DND-41 (cell line): ENCODE measurements at regions not wholly inside any gene's neighbourhood (a gene's known extent, or its start where the extent isn't known, plus 50 kb on each side); places are given as distances from the start of the nearest gene placed in this dataset.

Source experiments
- ATAC-seq: fragments of 200-7000 bp; cut with Tn5 transposase; 3 replicates; pipeline ENCODE4 v1.9.1; 2021; ENCODE audit warnings: low read depth; ENCODE audit not compliant: insufficient read depth
- DNase-seq: peaks from one replicate; pipeline ENCODE4 v3.0.0-alpha.2; 2020
- H2AFZ ChIP-seq: 2 replicates; pipeline ENCODE4 v1.6.0; 2012; ENCODE audit warnings: low read depth, low read length
- H3K27ac ChIP-seq: 2 replicates; pipeline ENCODE4 v1.5.1; 2012; ENCODE audit warnings: low read length, inconsistent platforms
- H3K27me3 ChIP-seq: fragments of 200-600 bp; sonication (generic); 2 replicates; pipeline ENCODE4 v1.6.0; 2012; ENCODE audit warnings: low read length, mild to moderate bottlenecking, inconsistent platforms; ENCODE audit not compliant: insufficient read depth, poor library complexity
- H3K36me3 ChIP-seq: 2 replicates; pipeline ENCODE4 v1.5.1; 2012; ENCODE audit warnings: low read length, inconsistent platforms; ENCODE audit not compliant: insufficient read depth
- H3K4me1 ChIP-seq: 2 replicates; pipeline ENCODE4 v1.5.1; 2012; ENCODE audit warnings: mild to moderate bottlenecking, low read length; ENCODE audit not compliant: insufficient read depth
- H3K4me2 ChIP-seq: 2 replicates; pipeline ENCODE4 v1.6.0; 2012; ENCODE audit warnings: mild to moderate bottlenecking, moderate library complexity, low read length, inconsistent platforms; ENCODE audit not compliant: insufficient read depth
- H3K4me3 ChIP-seq, 2 experiments: fragments of 200-600 bp in 1 of 2; shearing (Covaris generic) in 1 of 2; 2 replicates each; pipeline ENCODE4 v1.5.1; 2012 to 2016; ENCODE audit warnings: inconsistent platforms in 2 of 2, low read length in 2 of 2, mild to moderate bottlenecking in 2 of 2, low read depth in 1 of 2, moderate library complexity in 1 of 2
- H3K79me2 ChIP-seq: 2 replicates; pipeline ENCODE4 v1.6.0; 2012; ENCODE audit warnings: low read length, inconsistent platforms; ENCODE audit not compliant: insufficient read depth
- H3K9ac ChIP-seq: 2 replicates; pipeline ENCODE4 v1.6.0; 2012; ENCODE audit warnings: low read depth, mild to moderate bottlenecking, inconsistent platforms, low read length, moderate library complexity
- H3K9me3 ChIP-seq: 2 replicates; pipeline ENCODE4 v1.5.1; 2012; ENCODE audit warnings: low read length, moderate library complexity, mild to moderate bottlenecking, inconsistent platforms; ENCODE audit not compliant: insufficient read depth, severe bottlenecking
- H4K20me1 ChIP-seq: 2 replicates; pipeline ENCODE4 v1.6.0; 2012; ENCODE audit warnings: low read length; ENCODE audit not compliant: insufficient read depth
- CTCF ChIP-seq: IDR thresholded peaks from 2 replicates; pipeline ENCODE4 v1.5.1; 2012; ENCODE audit warnings: borderline replicate concordance, low read length, moderate library complexity, mild to moderate bottlenecking; ENCODE audit not compliant: poor library complexity, severe bottlenecking; ENCODE audit errors: extremely low read depth
- EZH2 ChIP-seq: IDR thresholded peaks from 3 replicates; pipeline ENCODE4 v1.6.1; 2012; ENCODE audit warnings: borderline replicate concordance, low read depth, mild to moderate bottlenecking, moderate library complexity, low read length, inconsistent platforms; ENCODE audit not compliant: severe bottlenecking

GRCh38 chr14:99004112-99004511, 267.9 kb downstream of the BCL11B start:
- Histone ChIP-seq H3K4me2 (no peak overlapping the region), H3K4me3 (no peak overlapping the region), H3K36me3 (no peaks in the 10 kb centered on the region), H3K9me3 (no peaks in the 10 kb centered on the region), H2AFZ (no peak overlapping the region), H3K4me1 (no peaks in the 10 kb centered on the region), H3K27ac (no peak overlapping the region), H4K20me1 (no peaks in the 10 kb centered on the region), H3K9ac (no peak overlapping the region), H3K27me3 (no peaks in the 10 kb centered on the region), H3K79me2 (no peaks in the 10 kb centered on the region)
- DNase-seq = no peak
- no peak for TF ChIP-seq EZH2
- TF ChIP-seq CTCF = no peak
- no peak for ATAC-seq

- H3K27me3 ChIP-seq = no peaks in the 10 kb centered on the region
- H4K20me1 ChIP-seq = no peaks in the 10 kb centered on the region
- H3K27ac ChIP-seq = no peak overlapping the region
- H3K4me1 ChIP-seq = no peaks in the 10 kb centered on the region
- no peak overlapping the region for H3K4me2 ChIP-seq
- H3K4me3 ChIP-seq = no peak overlapping the region
- H2AFZ ChIP-seq = no peak overlapping the region
- H3K9ac ChIP-seq = no peak overlapping the region
- DNase-seq (no peak), ATAC-seq (no peak)
- H3K79me2 ChIP-seq = no peaks in the 10 kb centered on the region
- H3K9me3 ChIP-seq = no peaks in the 10 kb centered on the region
- no peak for TF ChIP-seq CTCF
- TF ChIP-seq EZH2 = no peak
- no peaks in the 10 kb centered on the region for H3K36me3 ChIP-seq
Observed at GRCh38 chr14:99006276-99006675, 265.7 kb downstream of the BCL11B start.

- Histone ChIP-seq H3K9ac (no peak overlapping the region), H3K79me2 (no peaks in the 10 kb centered on the region), H3K4me3 (no peak overlapping the region), H3K4me2 (no peak overlapping the region), H3K36me3 (no peaks in the 10 kb centered on the region), H3K9me3 (no peaks in the 10 kb centered on the region), H3K27me3 (no peaks in the 10 kb centered on the region), H4K20me1 (no peaks in the 10 kb centered on the region), H3K27ac (no peak overlapping the region), H2AFZ (no peak overlapping the region), H3K4me1 (no peaks in the 10 kb centered on the region)
- TF ChIP-seq CTCF (no peak), EZH2 (no peak)
- DNase-seq (no peak), ATAC-seq (no peak)
Observed at GRCh38 chr14:99007795-99008194, 264.2 kb downstream of the BCL11B start.

- Histone ChIP-seq H3K4me3 (no peak overlapping the region), H4K20me1 (no peaks in the 10 kb centered on the region), H3K27ac (no peak overlapping the region), H3K27me3 (no peaks in the 10 kb centered on the region), H3K9me3 (no peaks in the 10 kb centered on the region), H3K79me2 (no peaks in the 10 kb centered on the region), H2AFZ (no peak overlapping the region), H3K9ac (no peak overlapping the region), H3K36me3 (no peaks in the 10 kb centered on the region), H3K4me1 (no peaks in the 10 kb centered on the region), H3K4me2 (no peak overlapping the region)
- DNase-seq (peak; percentile 13), ATAC-seq (peak; percentile 39; the same call in 2 of the 3 replicates)
- no peak for TF ChIP-seq CTCF
- TF ChIP-seq EZH2 = no peak
Observed at GRCh38 chr14:99009871-99010270, 262.1 kb downstream of the BCL11B start.
